Mucosa of descending colon (tissue), 3 donors: ENCODE measurements at regions not wholly inside any gene's neighbourhood (a gene's known extent, or its start where the extent isn't known, plus 50 kb on each side); places are given as distances from the start of the nearest gene placed in this dataset.

Experiments
- ATAC-seq: fragments of 200-7000 bp; cut with Tn5 transposase; one replicate; pipeline ENCODE4 v1.9.1; 2020; ENCODE audit warnings: mild to moderate bottlenecking, moderate library complexity
- DNase-seq, 3 donors: peaks; one replicate each; pipeline ENCODE4 v3.0.0-alpha.2; 2020
- H3K36me3 ChIP-seq: fragments of 200-600 bp; one replicate; pipeline ENCODE4 v1.8.0; 2021; ENCODE audit warnings: low read depth, mild to moderate bottlenecking
- H3K4me1 ChIP-seq: fragments of 200-600 bp; one replicate; pipeline ENCODE4 v1.8.0; 2021; ENCODE audit warnings: low read depth, mild to moderate bottlenecking
- H3K4me3 ChIP-seq: fragments of 200-600 bp; one replicate; pipeline ENCODE4 v1.8.0; 2021; ENCODE audit warnings: mild to moderate bottlenecking
- H3K9me3 ChIP-seq: fragments of 200-600 bp; one replicate; pipeline ENCODE4 v1.8.0; 2021; ENCODE audit warnings: mild to moderate bottlenecking
- intact Hi-C, 2 donors: fragments of 100-400 bp; cut with DNase I in 1 of 2; cut with micrococcal nuclease in 1 of 2; formaldehyde crosslinking; loops; one replicate each; pipeline versions ENCODE4 v1.11.0 to v1.11.1; 2022; cut with DNase I, micrococcal nuclease
- TF ChIP-seq, protein P1 (sequence below): fragments of 200-600 bp; IDR thresholded peaks from one replicate; pipeline ENCODE4 v1.8.0; 2022; ENCODE audit warnings: antibody characterized with exemption, mild to moderate bottlenecking
- donor health status: DM: no; HTN: no; CAD: no; lungs with moderate emphysema.
- donor health status: DM: no; HTN: no; CAD: no.
- donor health status: DM: no; HTN: yes; CAD: no.

DNA sequence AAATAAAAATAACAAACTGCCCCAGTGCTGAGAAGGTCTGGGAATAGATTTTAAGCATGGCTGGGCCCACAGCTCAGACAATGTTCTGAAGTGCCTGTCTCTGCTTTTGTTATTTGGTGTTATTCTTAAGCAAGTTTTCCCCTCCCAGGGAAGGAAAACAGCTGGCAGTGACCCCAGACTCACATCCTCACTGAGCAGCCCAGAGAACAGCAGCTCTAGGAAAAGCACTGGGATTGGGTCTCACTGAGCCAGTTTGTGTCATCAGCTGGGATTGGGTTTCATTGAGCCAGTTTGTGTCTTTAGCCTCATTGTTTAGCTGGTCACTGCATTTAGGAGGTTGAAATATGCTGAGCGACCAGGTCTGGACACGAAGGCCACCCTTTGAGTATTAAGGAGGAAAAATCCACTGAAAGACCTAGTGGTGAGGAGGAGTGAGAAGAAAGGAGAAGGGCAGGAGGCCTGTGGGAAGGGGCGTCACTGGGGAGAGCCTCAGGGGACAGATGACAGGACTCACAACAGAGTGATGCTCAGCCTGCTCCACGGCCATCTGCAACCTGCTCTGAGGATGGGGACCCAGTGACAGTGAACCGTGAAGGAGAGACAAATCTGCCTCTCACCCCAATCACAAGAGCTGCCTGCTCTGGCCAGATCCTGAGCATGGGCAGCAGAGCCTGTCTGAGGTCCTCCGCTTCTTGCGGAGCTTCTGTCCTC is 103.8 kb downstream of the TOMM20 start:
- TF ChIP-seq, protein P1, sequence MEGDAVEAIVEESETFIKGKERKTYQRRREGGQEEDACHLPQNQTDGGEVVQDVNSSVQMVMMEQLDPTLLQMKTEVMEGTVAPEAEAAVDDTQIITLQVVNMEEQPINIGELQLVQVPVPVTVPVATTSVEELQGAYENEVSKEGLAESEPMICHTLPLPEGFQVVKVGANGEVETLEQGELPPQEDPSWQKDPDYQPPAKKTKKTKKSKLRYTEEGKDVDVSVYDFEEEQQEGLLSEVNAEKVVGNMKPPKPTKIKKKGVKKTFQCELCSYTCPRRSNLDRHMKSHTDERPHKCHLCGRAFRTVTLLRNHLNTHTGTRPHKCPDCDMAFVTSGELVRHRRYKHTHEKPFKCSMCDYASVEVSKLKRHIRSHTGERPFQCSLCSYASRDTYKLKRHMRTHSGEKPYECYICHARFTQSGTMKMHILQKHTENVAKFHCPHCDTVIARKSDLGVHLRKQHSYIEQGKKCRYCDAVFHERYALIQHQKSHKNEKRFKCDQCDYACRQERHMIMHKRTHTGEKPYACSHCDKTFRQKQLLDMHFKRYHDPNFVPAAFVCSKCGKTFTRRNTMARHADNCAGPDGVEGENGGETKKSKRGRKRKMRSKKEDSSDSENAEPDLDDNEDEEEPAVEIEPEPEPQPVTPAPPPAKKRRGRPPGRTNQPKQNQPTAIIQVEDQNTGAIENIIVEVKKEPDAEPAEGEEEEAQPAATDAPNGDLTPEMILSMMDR, result no peak
- ATAC-seq (no peak), DNase-seq (no peak)
- intact Hi-C loops, result no loop called here
- no peaks in the 10 kb centered on the region for H3K9me3 ChIP-seq
- no peaks in the 10 kb centered on the region for H3K36me3 ChIP-seq
- no peak overlapping the region for H3K4me3 ChIP-seq
- peaks cover 13% of the 10 kb centered on the region for H3K4me1 ChIP-seq

GRCh38 chr1:235023711-235024439 is 104.8 kb downstream of the TOMM20 start:
- Histone ChIP-seq H3K36me3 (no peaks in the 10 kb centered on the region), H3K4me3 (no peak overlapping the region), H3K4me1 (peaks cover 13% of the 10 kb centered on the region), H3K9me3 (no peaks in the 10 kb centered on the region)
- DNase-seq, result no peak
- ATAC-seq, result no peak
- intact Hi-C loops, result no loop called here
- TF ChIP-seq, protein P1, result no peak

DNA sequence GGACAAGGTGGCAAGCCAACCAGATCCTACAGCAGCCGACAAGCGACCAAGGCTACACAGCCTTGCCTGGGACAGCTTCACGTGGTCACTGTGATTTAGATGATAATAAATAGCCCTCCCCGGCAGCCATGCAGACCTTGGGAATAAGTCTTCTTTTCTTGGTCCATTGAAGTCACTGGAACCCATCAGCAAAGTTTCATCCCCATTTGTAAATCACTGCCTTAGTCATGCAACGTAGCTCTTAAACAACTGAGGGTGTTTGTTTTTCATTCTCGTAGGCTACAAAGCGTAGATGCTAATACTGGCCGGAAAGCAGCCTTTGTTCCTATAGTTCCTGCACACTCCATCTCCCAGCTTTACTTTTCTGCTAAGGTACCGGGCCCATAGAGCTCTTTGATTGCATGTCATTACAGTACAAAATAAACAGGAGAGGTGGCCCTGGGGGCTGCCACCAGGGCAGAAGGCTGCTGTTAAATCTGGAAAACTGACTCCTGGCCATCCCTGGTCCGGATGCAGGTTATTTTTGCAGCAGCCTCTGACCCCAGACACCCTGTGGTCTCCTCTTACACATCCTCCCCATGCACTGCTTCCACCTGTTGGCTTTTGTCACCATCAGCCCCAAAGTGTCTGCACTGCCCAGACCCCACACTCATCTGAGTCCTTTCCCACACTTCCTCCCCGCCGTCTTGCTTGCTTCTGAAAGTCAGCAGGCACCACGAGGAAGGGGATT is 105.5 kb downstream of the TOMM20 start:
- intact Hi-C loops, result no loop called here
- TF ChIP-seq, protein P1, result no peak
- Histone ChIP-seq H3K4me1 (peaks cover 13% of the 10 kb centered on the region), H3K4me3 (no peak overlapping the region), H3K36me3 (no peaks in the 10 kb centered on the region), H3K9me3 (no peaks in the 10 kb centered on the region)
- ATAC-seq, result no peak
- DNase-seq, result no peak

DNA sequence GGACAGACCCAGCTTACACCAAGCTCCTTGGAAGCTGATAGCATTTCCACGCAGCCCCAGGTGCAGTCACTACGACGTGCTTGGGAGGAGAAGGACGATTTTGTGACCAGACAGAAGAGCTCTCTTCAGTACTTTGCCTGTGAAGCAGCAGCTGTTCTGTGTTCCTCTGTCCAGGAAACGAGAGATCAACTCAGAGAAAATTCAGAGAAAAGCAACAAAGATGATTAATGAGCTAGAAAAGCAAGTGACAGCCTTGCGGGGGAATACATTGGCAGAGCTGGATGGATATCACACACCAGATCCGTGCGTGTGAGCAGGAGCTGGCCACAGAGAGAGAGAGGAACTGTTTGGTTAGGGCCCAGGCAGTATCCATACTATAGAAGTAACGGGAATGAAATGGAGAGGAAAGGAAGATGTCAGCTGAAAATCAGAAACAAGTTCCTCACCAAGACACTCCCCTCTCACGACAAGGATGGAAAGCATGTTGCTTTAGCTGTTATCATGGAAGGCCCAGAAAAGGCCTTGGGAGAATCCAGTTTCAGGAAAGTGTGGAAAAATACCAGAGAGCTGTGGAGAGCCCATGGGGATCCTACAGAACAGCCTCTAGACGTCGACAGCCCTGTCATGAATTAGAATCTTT is 106.2 kb downstream of the TOMM20 start:
- DNase-seq (no peak), ATAC-seq (peak; percentile 39)
- Histone ChIP-seq H3K36me3 (no peaks in the 10 kb centered on the region), H3K4me1 (peaks cover 13% of the 10 kb centered on the region), H3K9me3 (no peaks in the 10 kb centered on the region), H3K4me3 (no peak overlapping the region)
- TF ChIP-seq, protein P1, result no peak
- intact Hi-C loops, result no loop called here

GRCh38 chr1:235021815-235022214 is 106.8 kb downstream of the TOMM20 start:
- H3K4me3 ChIP-seq, result no peak overlapping the region
- ATAC-seq, result peak; percentile 83
- intact Hi-C loops, result no loop called here
- TF ChIP-seq, protein P1, result no peak
- H3K36me3 ChIP-seq, result no peaks in the 10 kb centered on the region
- peak in 1 of 3 donors; percentile 54 for DNase-seq
- H3K4me1 ChIP-seq, result peaks cover 13% of the 10 kb centered on the region
- H3K9me3 ChIP-seq, result no peaks in the 10 kb centered on the region
